ENCODE measurements at regions not wholly inside any gene's neighbourhood (a gene's known extent, or its start where the extent isn't known, plus 50 kb on each side); places are given as distances from the start of the nearest gene placed in this dataset.

DNA sequence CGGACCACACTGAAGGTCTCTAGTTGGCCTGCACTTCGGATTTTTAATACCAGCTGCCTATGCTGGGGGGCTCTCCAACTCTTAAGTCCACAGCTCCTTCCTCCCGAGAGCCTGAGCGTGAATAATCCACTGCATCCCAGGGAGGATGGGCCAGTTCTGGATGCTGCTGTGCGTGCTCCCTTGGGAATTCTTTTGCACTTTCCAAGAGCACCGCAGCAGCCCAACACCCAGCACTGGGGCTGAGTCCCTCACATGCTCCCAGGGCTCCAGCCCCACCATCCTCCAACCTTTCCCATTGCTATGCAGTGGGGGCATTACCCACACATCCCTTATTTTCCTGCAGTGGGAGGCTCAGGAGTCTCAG, 136.4 kb upstream of the IQSEC1 start:
- no peak for DNase-seq (ENCODE audit: low spot score)

DNA sequence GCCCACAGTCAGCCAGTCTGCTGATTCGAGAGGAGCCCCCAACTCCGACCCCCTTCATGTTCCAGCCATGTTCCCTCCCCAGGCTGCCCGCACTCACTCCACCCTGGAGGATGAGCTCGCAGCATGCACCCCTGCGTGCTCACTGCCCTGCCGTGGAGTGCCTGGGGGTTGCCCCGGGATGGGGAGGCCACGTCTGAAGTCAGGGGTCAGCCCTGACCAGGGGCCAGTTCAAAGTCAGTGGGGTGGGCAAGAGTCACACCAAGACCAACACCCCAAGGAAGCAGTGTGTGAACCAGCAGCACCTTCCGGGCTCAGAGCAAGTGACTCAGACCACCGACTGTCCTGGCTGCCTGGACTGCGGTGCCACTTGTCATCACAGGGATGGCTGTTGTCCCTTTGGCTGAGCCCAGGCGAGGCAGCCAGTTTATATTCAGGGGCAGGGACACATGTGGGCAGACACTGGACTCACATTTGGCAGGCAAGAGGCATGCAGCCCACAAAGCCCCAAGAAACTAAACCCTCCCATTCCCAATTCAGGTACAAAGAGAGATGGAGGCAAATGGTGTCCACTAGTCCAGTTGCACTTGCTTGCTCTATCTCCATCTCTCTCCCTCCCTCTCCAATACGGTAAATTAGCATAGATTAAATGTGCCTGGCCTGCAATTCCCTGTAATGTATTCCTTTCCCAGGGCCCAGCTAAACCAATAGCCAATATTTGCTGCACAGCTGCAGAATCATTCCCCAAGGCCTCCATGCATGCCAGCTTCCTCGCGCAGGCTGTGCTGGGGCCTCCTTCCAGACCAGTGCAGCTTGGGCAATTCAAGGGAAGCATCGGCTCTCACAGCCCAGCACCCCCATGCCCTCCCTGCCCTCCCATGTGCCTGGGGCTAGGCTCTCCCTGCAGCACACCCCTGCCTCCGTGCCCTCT, 135.7 kb upstream of the IQSEC1 start:
- no peak for DNase-seq (ENCODE audit: low spot score)

DNA sequence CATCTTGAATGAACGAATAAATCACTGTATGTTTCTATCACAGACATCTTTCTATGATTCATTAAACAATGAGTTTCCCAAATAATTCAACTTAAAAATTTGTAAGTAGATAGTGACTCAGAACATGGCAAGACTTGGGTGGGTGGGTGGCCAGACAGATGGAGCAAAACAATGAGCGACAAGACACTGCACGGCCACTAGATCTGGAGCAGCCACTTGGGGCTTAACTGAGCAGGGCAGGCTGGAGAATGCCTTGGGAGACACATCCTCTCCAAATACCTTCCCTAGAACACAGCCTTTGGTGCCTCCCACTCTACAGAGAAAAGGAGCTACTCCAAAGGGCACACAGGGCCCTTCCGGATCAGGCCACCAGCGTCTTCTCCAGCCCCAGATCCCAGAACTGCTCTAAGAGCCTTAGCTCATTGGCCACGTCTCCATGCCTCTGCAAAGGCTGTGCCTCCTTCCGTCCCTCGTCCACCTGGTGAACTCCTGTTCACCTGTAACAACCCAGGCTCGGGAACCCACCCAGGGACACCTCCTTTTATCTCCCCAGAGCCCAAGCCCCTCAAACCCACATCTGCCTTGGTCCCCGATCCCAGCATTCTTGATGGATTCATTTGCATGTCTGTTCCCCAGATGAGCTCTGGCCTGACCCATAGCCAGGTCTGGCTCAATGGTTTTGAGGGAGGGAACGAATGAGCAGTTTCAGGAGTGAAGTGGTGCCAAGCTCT, 134.9 kb upstream of the IQSEC1 start:
- no peak for DNase-seq (ENCODE audit: low spot score)

DNA sequence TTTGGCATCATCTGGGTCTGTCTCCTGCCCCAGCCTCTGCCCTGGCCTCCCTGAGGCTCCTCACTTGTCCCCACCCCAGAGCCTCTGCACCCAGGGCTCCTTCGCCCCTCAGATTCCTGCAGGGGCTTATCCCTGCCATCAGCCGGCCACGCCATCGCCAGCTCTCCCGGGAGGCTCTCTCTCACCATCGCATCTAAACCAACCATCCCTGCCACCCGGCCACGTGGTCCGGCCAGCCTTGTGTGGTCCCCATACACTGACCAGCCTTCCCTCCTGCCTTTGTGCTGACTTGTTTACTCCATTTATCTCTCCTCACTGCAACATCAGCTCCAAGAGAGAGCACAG, 134.3 kb upstream of the IQSEC1 start:
- no peak for DNase-seq (ENCODE audit: low spot score)

- DNase-seq (ENCODE audit: low spot score), result no peak
Observed at GRCh38 chr3:13206799-13207577, 133.8 kb upstream of the IQSEC1 start.

DNA sequence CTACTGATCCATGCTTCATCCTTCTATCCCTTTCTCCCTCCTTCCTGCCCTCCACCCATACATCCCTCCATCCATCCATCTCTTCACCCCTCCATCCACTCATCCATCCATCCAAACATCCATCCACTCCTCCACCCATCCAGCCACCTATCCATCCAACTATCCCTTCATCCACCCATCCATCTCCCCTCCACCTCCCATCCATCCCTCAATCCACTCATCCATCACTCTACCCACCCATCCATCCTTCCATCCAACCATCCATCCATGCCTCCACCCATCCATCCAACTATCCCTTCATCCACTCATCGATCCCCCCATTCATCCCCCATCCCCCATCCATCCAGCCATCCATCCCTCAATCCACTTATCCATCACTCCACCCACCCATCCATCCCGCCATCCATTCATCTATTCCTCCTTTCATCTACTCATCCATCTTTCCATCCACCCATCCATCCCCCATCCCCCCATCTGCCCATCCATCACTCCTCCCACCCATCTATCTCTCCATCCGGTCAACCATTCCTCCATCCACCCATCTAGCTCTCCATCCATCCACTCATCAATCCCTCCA, 132.4 kb upstream of the IQSEC1 start:
- no peak for DNase-seq (ENCODE audit: low spot score)

DNA sequence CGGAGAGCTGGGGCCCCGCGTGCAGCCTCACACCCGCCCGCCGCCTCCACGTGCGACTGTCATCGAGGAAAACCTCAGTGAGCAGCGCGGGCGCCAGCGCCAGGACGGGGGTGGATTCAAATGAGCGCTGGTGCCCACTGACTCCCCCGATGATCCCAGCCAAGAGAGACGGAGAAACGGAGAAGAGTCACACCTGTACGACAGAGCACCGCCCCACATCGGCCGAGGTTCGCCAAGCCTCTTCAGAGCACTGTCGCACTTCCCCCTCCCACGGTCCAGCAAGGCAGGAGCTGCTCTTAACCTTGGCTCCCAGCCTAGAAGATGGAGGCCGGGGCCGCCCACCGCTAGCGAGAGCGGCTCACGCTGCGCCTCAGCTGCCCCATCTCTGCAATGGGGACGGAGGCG, 130.9 kb upstream of the IQSEC1 start:
- DNase-seq (ENCODE audit: low spot score), result no peak

- no peak for DNase-seq (ENCODE audit: low spot score)
Observed at GRCh38 chr3:13203398-13204176, 130.4 kb upstream of the IQSEC1 start.

- DNase-seq (ENCODE audit: low spot score), result no peak
Observed at GRCh38 chr3:13202744-13203397, 129.6 kb upstream of the IQSEC1 start.

GRCh38 chr3:13201851-13202250, 128.6 kb upstream of the IQSEC1 start:
- no peak for DNase-seq (ENCODE audit: low spot score)

DNA sequence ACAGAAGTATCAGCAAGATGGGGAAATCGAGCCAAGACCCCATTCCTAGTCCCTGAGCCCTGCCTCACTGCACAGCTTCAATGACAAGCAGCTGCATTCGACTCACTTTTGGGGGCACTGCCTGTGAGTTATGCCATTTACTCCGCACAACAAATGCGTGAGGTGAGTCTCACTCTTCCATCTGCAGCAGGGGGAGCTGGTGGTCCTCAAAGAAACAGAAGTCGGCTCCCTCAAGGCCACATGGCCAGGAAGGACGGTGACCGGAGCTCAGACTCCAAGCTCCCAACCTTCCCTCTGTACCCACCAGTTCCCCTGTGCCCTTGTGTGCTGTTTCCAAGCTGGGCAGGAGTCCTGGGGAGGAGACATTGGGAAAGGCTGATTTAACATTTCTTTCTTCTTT, 127.7 kb upstream of the IQSEC1 start:
- DNase-seq (ENCODE audit: low spot score), result no peak

GRCh38 chr3:13200465-13200864, 127.2 kb upstream of the IQSEC1 start:
- DNase-seq (ENCODE audit: low spot score), result no peak

DNA sequence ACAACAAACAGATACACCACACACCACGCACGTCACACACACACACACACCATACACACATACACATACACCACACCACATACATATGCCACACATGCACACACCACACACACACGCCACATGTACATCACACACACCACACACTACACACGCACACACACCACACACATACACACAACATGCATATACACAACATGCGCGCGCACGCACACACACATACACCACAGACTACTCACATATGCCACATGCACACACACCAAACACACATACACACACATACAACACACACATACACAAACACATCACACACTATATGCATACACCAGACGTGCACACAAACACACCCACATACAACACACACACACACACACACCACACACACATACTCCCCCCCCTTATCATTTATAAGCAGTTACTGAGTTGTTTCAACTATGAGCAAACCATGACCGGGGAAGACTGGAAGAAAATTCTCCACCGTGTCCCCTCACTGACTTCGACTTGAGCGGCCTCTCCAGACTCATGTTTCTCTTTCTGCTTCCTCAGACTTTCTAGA, 126.7 kb upstream of the IQSEC1 start:
- DNase-seq (ENCODE audit: low spot score), result no peak

DNA sequence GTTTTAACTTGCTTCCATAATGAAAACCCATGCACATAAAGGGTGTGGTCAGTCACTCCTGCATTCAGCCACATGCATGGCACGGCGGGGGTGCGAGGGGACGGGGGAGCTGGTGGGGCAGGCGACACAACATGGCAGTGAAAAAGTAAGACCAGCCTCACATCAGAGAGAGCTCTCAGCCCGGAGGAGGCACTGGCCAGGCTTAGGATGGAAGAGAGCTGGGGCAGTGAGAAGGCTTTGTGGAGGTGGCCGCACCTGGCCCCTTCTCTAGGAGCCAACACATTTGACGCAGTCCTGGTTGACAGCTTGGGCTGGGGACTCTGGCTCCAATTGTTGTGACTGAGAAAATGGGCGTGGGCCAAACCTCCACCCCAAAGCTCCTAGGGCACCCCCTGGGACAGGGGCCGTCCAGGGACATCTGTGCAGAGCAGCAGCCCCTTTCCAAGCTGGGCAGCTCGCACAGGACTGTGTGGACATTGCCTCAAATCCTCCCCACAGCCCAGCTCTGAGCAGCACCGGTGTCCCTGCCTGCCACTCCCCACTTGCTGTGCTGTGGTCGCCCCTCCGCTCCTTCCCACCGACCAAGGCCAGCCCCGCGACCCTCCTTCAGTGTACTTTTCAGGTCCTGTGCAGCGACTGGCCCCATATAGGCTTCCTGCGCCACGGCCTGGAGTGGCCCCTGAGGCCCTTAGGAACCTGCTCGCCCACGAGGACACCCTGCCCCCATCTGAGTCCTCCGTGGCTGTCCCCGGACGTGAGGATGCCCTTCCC, 126.0 kb upstream of the IQSEC1 start:
- no peak for DNase-seq (ENCODE audit: low spot score)

DNA sequence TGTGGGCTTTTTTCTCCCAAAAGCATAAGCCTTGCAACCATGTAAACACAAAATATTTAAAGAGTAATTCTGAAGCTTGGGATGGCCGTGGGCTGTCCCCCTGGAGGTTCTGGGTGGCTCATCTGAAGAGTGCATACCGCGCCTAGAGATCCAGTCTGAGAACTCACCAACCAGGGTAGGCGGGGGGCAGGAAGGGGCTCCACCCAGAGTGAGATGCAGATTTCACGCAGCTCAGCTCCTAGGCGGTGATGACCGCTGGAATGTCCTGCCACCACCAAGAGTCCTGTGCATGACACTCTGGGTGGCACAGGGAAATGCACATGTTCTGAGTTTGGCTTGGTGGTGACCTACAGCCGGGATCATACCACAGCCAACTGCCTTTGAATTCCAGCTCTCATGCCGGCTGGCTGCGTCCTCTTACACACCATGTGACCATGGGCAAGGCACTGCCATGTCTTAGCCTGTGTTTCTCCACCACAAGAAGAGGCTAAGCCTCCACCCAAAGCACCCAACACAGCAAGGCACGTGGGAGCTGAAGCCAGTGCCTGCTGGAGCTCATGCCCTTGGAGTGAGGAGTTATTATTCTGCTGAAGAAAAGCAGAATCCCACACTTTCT, 125.1 kb upstream of the IQSEC1 start:
- DNase-seq (ENCODE audit: low spot score), result no peak

GRCh38 chr3:13197795-13198194, 124.6 kb upstream of the IQSEC1 start:
- no peak for DNase-seq (ENCODE audit: low spot score)

DNA sequence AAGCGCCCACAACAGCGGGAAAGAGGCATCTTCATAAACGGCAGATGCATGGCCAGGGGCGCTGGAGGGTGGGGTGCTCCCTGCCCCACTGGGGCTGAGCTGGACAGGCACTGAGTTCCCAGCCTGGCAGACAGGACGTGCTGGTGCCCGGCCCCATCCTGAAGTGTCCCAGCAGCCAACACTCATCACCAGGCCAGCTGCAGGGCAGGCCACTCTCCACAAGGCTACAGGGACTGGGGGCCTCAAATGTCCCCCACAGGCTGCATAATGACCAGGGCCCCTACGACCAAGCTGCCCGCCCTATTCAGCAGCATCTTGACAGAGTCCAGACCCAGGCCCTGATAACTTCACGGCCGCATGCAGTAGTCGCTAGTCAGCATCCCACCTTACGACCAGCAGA, 124.1 kb upstream of the IQSEC1 start:
- no peak for DNase-seq (ENCODE audit: low spot score)

DNA sequence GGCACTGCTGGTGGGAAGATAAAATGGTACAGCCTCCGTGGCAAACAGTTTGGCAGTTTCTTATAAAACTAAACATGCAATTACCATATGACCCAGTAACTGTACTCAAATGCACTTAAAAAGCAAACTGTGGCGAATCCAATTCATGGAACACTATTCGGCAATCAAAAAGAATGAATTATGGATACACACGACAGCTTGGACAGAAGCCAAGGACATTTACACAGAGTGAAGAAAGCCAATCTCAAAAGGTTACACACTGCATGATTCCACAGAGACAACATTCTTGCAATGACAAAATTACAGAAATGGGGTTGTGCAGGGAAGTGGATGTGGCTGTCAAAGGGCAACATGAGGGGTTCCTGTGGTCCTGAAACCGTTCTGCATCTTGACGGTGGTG, 122.1 kb upstream of the IQSEC1 start:
- no peak for DNase-seq (ENCODE audit: low spot score)
